22Rv1 (cell line): ENCODE measurements at regions not wholly inside any gene's neighbourhood (a gene's known extent, or its start where the extent isn't known, plus 50 kb on each side); places are given as distances from the start of the nearest gene placed in this dataset.
"Not testable (repeated sequence)": the region's sequence is repeated elsewhere in the genome, so short reads cannot be mapped to it uniquely, and the experiment has no call there.

Source experiments
- H3K27ac ChIP-seq: fragments of 450-650 bp; 2 replicates; pipeline ENCODE4 v1.5.1; 2017
- ZFX ChIP-seq: fragments of 450-650 bp; IDR thresholded peaks from 2 replicates; pipeline ENCODE4 v1.6.1; 2017; ENCODE audit warnings: antibody characterized with exemption, borderline replicate concordance
- TF ChIP-seq, protein P1 (sequence below): fragments of 450-650 bp; IDR thresholded peaks from 2 replicates; pipeline ENCODE4 v1.5.1; 2017; ENCODE audit warnings: mild to moderate bottlenecking

DNA sequence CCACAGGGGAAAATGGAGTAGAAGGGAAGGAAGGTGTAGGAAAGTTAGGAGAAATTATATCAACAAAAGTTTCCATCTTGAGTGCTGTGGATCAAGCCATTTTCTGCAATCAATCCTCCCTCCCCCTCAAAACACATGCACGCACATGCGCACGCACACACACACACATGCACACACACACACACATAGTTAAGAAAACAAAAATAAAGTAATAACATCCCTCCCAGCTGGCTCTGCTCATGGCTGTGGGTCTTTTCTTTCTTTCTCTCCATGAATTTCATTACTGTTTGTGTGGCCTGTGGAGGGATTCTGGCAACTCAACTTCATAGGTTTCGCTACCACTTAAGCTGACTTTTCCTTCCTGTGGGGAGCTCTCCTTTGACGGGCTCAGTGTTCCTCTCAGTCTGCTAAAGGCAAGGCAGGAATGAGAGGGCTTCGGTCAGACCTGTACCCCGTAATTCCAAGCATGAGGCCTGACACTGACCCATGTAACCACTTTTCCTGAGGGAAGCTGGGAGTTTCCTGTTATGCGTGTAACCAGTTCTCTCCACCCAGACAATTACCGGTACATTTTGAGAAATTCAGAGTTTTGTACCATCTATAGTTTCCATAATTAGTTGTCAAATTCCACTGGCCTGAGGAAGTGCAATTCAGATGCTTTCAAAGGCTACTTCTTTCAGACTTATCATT is 79.8 kb downstream of the ZNF92 start:
- no peak overlapping the region for H3K27ac ChIP-seq
- TF ChIP-seq ZFX: no peak
- TF ChIP-seq, protein P1, sequence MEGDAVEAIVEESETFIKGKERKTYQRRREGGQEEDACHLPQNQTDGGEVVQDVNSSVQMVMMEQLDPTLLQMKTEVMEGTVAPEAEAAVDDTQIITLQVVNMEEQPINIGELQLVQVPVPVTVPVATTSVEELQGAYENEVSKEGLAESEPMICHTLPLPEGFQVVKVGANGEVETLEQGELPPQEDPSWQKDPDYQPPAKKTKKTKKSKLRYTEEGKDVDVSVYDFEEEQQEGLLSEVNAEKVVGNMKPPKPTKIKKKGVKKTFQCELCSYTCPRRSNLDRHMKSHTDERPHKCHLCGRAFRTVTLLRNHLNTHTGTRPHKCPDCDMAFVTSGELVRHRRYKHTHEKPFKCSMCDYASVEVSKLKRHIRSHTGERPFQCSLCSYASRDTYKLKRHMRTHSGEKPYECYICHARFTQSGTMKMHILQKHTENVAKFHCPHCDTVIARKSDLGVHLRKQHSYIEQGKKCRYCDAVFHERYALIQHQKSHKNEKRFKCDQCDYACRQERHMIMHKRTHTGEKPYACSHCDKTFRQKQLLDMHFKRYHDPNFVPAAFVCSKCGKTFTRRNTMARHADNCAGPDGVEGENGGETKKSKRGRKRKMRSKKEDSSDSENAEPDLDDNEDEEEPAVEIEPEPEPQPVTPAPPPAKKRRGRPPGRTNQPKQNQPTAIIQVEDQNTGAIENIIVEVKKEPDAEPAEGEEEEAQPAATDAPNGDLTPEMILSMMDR: no peak

DNA sequence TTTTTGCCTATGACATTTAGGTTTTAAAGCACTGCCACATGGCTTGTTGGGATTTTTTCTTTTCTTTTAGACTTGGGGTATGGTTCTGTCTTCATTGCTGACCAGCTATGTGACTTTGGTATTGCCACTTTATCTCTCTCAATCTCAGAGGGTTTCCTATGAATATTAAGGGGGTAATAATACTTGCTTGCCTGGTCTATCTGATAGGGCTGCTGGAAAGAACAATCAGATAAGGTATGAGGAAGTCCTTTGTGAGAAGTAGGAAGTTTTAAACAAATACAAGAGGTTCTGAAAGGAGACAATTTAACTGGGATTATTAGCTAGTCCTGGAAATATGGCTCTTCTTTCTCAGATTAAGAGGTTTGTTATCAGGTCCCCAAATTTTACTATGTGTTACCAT is 80.8 kb downstream of the ZNF92 start:
- TF ChIP-seq, protein P1: no peak
- no peak for TF ChIP-seq ZFX
- no peak overlapping the region for H3K27ac ChIP-seq

DNA sequence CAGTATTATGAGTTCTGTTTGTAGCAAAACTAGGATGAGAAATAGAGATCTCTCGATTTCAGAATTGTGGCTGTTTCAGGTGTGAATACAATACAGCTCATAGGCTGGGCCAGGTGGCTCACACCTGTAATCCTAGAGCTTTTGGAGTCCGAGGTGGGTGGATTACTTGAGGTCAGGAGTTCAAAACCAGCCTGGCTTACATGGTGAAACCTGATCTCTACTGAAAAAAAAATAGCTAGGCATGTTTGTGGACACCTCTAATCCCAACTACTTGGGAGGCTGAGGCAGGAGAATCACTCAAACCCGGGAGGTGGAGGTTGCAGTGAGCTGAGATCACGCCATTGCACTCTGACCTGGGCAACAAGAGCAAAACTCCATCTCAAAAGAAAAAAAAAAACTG is 81.4 kb downstream of the ZNF92 start:
- H3K27ac ChIP-seq: not testable (repeated sequence)

DNA sequence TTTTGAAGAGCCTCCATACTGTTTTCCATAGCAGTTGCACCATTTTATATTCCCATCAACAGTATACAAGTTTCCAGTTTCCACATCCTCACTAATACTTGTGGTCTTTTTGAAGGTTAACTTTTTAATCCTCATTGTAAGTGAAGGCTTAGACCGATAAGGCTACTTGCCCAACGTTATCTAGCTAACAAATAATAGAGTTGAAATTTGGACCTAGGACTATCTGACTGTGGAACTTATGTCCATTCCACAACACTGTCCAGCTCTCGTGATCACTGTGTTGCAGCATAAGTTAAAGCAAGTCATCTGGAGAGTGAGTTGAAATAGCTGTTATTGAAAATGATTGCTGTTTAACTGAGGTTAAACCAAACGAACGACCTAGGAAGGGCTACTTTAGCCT is 84.0 kb downstream of the ZNF92 start:
- no peak for TF ChIP-seq ZFX
- TF ChIP-seq, protein P1: no peak
- H3K27ac ChIP-seq: no peak overlapping the region

DNA sequence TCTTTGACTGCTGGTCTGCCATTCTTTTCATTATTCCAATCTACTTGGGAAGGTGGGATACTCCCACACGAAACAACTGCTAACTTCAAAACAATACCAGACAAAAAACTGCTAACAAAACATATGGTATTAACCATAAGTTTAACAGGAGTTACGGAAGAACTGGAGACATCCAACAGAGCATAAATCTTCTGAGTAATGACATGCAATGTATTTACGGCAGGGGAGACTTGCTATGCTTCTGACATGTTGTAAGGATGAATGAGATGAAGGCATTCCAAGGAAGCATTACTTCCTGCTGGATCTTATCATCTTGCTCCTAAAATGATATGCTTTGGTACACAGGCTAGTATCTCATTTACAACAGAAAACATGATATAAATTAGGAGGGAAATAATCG is 85.8 kb downstream of the ZNF92 start:
- H3K27ac ChIP-seq: no peak overlapping the region
- no peak for TF ChIP-seq ZFX
- TF ChIP-seq, protein P1: no peak

DNA sequence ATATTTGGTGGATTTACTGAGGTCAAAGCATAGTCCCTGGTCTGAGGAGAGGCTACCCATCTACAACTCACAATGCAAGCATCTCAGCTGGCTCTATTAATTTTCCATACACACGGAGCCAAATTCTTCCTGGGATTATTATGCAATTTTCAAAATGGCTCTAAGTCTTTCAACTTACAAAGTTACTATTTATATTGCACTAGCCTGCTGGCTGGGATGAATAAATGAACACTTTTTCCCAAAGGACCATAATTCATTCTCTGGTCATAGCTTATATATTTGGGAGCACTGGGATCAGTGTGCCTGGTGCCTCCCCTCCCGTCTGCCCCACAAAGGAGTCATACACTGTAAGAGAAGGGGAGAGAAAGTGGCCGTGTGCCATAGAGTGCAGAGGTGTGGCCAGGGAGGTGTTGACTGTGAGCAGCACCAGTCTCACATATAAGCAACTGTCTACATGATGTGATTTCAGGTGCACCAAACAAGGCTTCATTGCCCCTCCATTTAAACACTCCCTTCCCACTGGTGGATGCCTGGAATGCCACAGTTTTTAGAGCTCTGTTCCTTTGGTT is 88.6 kb downstream of the ZNF92 start:
- H3K27ac ChIP-seq: no peak overlapping the region
- TF ChIP-seq ZFX: no peak
- TF ChIP-seq, protein P1: no peak

DNA sequence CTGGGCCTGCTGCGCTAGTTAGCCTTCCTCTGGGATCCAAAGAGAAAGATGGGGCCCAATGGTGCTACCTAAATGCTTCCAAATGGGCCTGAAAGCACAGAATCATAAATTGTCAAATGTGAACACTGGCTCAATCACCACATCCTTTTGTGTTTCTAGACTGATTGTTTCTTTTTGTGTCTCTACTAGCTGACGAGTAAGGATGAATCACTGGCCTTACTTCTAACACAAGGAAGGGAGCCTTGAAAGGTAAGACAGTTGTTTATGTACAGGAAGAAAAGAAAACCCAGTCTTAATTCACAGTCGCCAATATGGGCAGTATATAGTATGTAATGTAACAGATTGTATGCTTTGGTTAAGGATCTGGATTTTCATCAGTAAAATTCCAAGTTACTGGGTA is 89.5 kb downstream of the ZNF92 start:
- H3K27ac ChIP-seq: no peak overlapping the region
- no peak for TF ChIP-seq ZFX
- TF ChIP-seq, protein P1: no peak

DNA sequence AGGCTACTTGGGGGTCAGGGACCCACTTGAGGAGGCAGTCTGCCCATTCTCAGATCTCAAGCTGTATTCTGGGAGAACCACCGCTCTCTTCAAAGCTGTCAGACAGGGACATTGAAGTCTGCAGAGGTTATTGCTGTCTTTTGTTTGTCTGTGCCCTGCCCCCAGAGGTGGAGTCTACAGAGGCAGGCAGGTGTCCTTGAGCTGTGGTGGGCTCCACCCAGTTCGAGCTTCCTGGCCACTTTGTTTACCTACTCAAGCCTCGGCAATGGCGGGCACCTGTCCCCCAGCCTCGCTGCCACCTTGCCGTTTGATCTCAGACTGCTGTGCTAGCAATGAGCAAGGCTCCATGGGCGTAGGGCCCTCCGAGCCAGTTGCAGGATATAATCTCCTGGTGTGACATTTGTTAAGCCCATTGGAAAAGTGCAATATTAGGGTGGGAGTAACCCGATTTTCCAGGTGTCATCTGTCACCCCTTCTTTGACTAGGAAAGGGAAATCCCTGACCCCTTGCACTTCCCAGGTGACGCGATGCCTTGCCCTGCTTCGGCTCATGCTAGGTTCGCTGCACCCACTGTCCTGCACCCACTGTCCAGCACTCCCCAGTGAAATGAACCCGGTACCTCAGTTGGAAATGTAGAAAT is 96.4 kb downstream of the ZNF92 start:
- not testable (repeated sequence) for H3K27ac ChIP-seq
